H1 (cell line): ENCODE measurements at regions not wholly inside any gene's neighbourhood (a gene's known extent, or its start where the extent isn't known, plus 50 kb on each side); places are given as distances from the start of the nearest gene placed in this dataset.

Source experiments
- CTCF ChIA-PET: fragments of 300-600 bp; sonication (Branson Sonifier 250); formaldehyde crosslinking; loops from one replicate; lab custom pipeline; 2021; ENCODE audit not compliant: partially characterized antibody; lab: Charles Lee
- POLR2A ChIA-PET: fragments of 300-600 bp; sonication (Branson Sonifier 250); formaldehyde crosslinking; loops from one replicate; lab custom pipeline; 2021; ENCODE audit warnings: inconsistent platforms; ENCODE audit not compliant: partially characterized antibody; lab: Charles Lee
- DNase-seq, 2 experiments: peaks; one replicate each; pipeline versions ENCODE4 v3.0.0 to v3.0.0-alpha.2; 2010 to 2022; ENCODE audit warnings: low spot score in 2 of 2, low read depth in 1 of 2, mixed read lengths in 1 of 2
- FAIRE-seq: peaks from 2 replicates; lab custom pipeline; 2011; peaks lifted over from hg19 to GRCh38; lab: Jason Lieb, UNC
- H2AFZ ChIP-seq: 2 replicates; pipeline ENCODE4 v1.8.1; 2012; ENCODE audit warnings: low read length, inconsistent platforms
- H2AK5ac ChIP-seq: 2 replicates; pipeline ENCODE4 v1.6.1; 2013; ENCODE audit warnings: low read depth, low read length
- H2BK120ac ChIP-seq: replicated peaks from 2 replicates; pipeline ENCODE3; 2013; ENCODE audit warnings: low read depth, low read length, inconsistent platforms
- H2BK12ac ChIP-seq: 2 replicates; pipeline ENCODE4 v1.6.1; 2013; ENCODE audit warnings: low read depth, low read length
- H2BK15ac ChIP-seq: 2 replicates; pipeline ENCODE4 v1.6.1; 2013; ENCODE audit warnings: low read length
- H2BK20ac ChIP-seq: 2 replicates; pipeline ENCODE4 v1.6.1; 2013; ENCODE audit warnings: low read length
- H2BK5ac ChIP-seq: 2 replicates; pipeline ENCODE4 v1.6.1; 2013; ENCODE audit warnings: low read depth, low read length
- H3K14ac ChIP-seq: 2 replicates; pipeline ENCODE4 v1.6.1; 2013; ENCODE audit warnings: inconsistent platforms; ENCODE audit not compliant: insufficient read length
- H3K18ac ChIP-seq: 2 replicates; pipeline ENCODE4 v1.6.1; 2013; ENCODE audit warnings: low read length; ENCODE audit errors: extremely low read depth
- H3K23ac ChIP-seq: 2 replicates; pipeline ENCODE4 v1.6.1; 2013; ENCODE audit warnings: inconsistent platforms; ENCODE audit not compliant: insufficient read length
- H3K23me2 ChIP-seq: 2 replicates; pipeline ENCODE4 v1.6.1; 2013; ENCODE audit warnings: low read depth, low read length
- H3K27ac ChIP-seq: 2 replicates; pipeline ENCODE4 v1.6.1; 2011; ENCODE audit warnings: low read depth, low read length, inconsistent platforms
- H3K27me3 ChIP-seq, 4 experiments: replicated peaks in 1 of 4; 1 replicate in 1 of 4; 2 replicates in 3 of 4; pipeline versions ENCODE4 v1.6.1 to v1.8.1; 2011 to 2013; ENCODE audit warnings: low read length in 3 of 4, mild to moderate bottlenecking in 3 of 4, inconsistent platforms in 2 of 4, mixed read lengths in 2 of 4, moderate library complexity in 1 of 4; ENCODE audit not compliant: control insufficient read depth in 3 of 4, insufficient read depth in 3 of 4; ENCODE audit errors: extremely low read depth in 1 of 4
- H3K36me3 ChIP-seq, 4 experiments: 2 replicates each; pipeline versions ENCODE4 v1.6.1 to v1.8.1; 2011 to 2013; ENCODE audit warnings: mild to moderate bottlenecking in 4 of 4, low read length in 3 of 4, moderate library complexity in 2 of 4, control low read depth in 1 of 4, inconsistent platforms in 1 of 4; ENCODE audit not compliant: insufficient read depth in 4 of 4, control insufficient read depth in 2 of 4
- H3K4ac ChIP-seq: replicated peaks from 2 replicates; pipeline ENCODE3; 2013; ENCODE audit warnings: low read length, low read depth, mixed read lengths, inconsistent platforms; ENCODE audit not compliant: insufficient read length
- H3K4me1 ChIP-seq, 4 experiments: replicated peaks in 1 of 4; 1 replicate in 1 of 4; 2 replicates in 3 of 4; pipeline versions ENCODE4 v1.6.1 to v1.8.1; 2011 to 2013; ENCODE audit warnings: low read length in 3 of 4, inconsistent platforms in 2 of 4, mixed read lengths in 1 of 4; ENCODE audit not compliant: insufficient read depth in 4 of 4, control insufficient read depth in 3 of 4
- H3K4me2 ChIP-seq, 2 experiments: 2 replicates each; pipeline versions ENCODE4 v1.6.1 to v1.8.1; 2011 to 2013; ENCODE audit warnings: low read depth in 2 of 2, low read length in 2 of 2, control low read depth in 1 of 2, inconsistent platforms in 1 of 2, mild to moderate bottlenecking in 1 of 2; ENCODE audit not compliant: insufficient read depth in 1 of 2
- H3K4me3 ChIP-seq, 4 experiments: fragments of 200-600, 300-600 bp in 1 of 4; sonication (generic), shearing (Covaris generic), sonication (Bioruptor Twin) in 1 of 4; 2 replicates each; pipeline versions ENCODE4 v1.5.1 to v1.8.1; 2011 to 2016; ENCODE audit warnings: low read length in 4 of 4, low read depth in 3 of 4, control low read depth in 2 of 4, inconsistent platforms in 2 of 4, mild to moderate bottlenecking in 2 of 4, mixed read lengths in 1 of 4, moderate library complexity in 1 of 4; ENCODE audit not compliant: insufficient read depth in 2 of 4; ENCODE audit errors: extremely low read depth in 1 of 4
- H3K56ac ChIP-seq: replicated peaks from 2 replicates; pipeline ENCODE3; 2013; ENCODE audit warnings: low read depth, mild to moderate bottlenecking, mixed read lengths, low read length, inconsistent platforms; ENCODE audit not compliant: insufficient read length
- H3K79me1 ChIP-seq: 2 replicates; pipeline ENCODE4 v1.6.1; 2013; ENCODE audit warnings: low read depth, low read length, control low read depth
- H3K79me2 ChIP-seq, 2 experiments: 2 replicates each; pipeline versions ENCODE4 v1.6.1 to v1.8.1; 2012 to 2013; ENCODE audit warnings: low read length in 2 of 2, mild to moderate bottlenecking in 2 of 2, inconsistent platforms in 1 of 2; ENCODE audit not compliant: insufficient read depth in 2 of 2, control insufficient read depth in 1 of 2
- H3K9ac ChIP-seq, 4 experiments: replicated peaks in 1 of 4; 1 replicate in 1 of 4; 2 replicates in 3 of 4; pipeline versions ENCODE4 v1.6.1 to v1.8.1; 2011 to 2013; ENCODE audit warnings: low read depth in 3 of 4, low read length in 3 of 4, control low read depth in 2 of 4, mild to moderate bottlenecking in 2 of 4, moderate library complexity in 2 of 4, inconsistent platforms in 1 of 4; ENCODE audit errors: extremely low read depth in 1 of 4
- H3K9me3 ChIP-seq, 2 experiments: 2 replicates each; pipeline versions ENCODE4 v1.6.1 to v1.8.1; 2012 to 2013; ENCODE audit warnings: mild to moderate bottlenecking in 2 of 2, moderate library complexity in 2 of 2, control low read depth in 1 of 2, inconsistent platforms in 1 of 2, low read depth in 1 of 2, low read length in 1 of 2, mixed read lengths in 1 of 2; ENCODE audit not compliant: insufficient read depth in 2 of 2
- H4K20me1 ChIP-seq, 2 experiments: replicated peaks in 1 of 2; 2 replicates each; pipeline versions ENCODE3 to v1.8.1; 2011 to 2013; ENCODE audit warnings: inconsistent platforms in 2 of 2, low read length in 2 of 2, mild to moderate bottlenecking in 1 of 2; ENCODE audit not compliant: insufficient read depth in 2 of 2, control insufficient read depth in 1 of 2
- H4K5ac ChIP-seq: 2 replicates; pipeline ENCODE4 v1.6.1; 2013; ENCODE audit warnings: low read length, low read depth, mixed read lengths, inconsistent platforms; ENCODE audit not compliant: insufficient read length
- H4K8ac ChIP-seq: 2 replicates; pipeline ENCODE4 v1.8.0; 2013; ENCODE audit warnings: mild to moderate bottlenecking, moderate library complexity, low read length, inconsistent platforms; ENCODE audit not compliant: insufficient read depth; ENCODE audit errors: extremely low read depth
- H4K91ac ChIP-seq: replicated peaks from 2 replicates; pipeline ENCODE3; 2013; ENCODE audit warnings: low read length, mixed read lengths, inconsistent platforms; ENCODE audit not compliant: insufficient read length
- BCL11A ChIP-seq, 2 experiments: IDR thresholded peaks; one replicate each; pipeline ENCODE4 v1.6.1; 2011; ENCODE audit warnings: low read depth in 2 of 2, low read length in 2 of 2, mild to moderate bottlenecking in 2 of 2
- CTCF ChIP-seq, 3 experiments: IDR thresholded peaks; 1 replicate in 2 of 3; 2 replicates in 1 of 3; pipeline versions ENCODE4 v1.5.1 to v1.6.1; 2011; ENCODE audit warnings: low read length in 3 of 3, mild to moderate bottlenecking in 3 of 3, inconsistent platforms in 2 of 3, low read depth in 1 of 3, moderate library complexity in 1 of 3; ENCODE audit not compliant: insufficient read depth in 1 of 3; ENCODE audit errors: control extremely low read depth in 1 of 3
- USF2 ChIP-seq: IDR thresholded peaks from 2 replicates; pipeline ENCODE4 v1.6.1; 2011; ENCODE audit warnings: low read length, improper control_type of control experiment
- WGBS, 2 experiments: shearing (Covaris generic) in 1 of 2; methylation state at CpG; one replicate each; pipeline versions ENCODE4 v1.1.6 to v1.1.7; 2013 to 2015; ENCODE audit warnings: low lambda C conversion rate in 2 of 2, mixed read lengths in 2 of 2, inconsistent platforms in 1 of 2, low coverage in 1 of 2, missing lambda C conversion rate in 1 of 2; ENCODE audit not compliant: insufficient replicate concordance in 2 of 2, insufficient coverage in 1 of 2, insufficient read length in 1 of 2; ENCODE audit errors: extremely low coverage in 1 of 2, missing lambda C conversion rate in 1 of 2; 5-methylcytosine and 5-hydroxymethylcytosine counted together

- Histone ChIP-seq H2BK12ac (no peak overlapping the region), H2AFZ (no peak overlapping the region), H2AK5ac (no peak overlapping the region), H3K4me1 (peaks cover 0 to 2% (median 0%) of the 10 kb centered on the region in 4 experiments; a peak in 2 of 7 replicates), H4K8ac (no peak overlapping the region), H3K4ac (no peak overlapping the region), H3K27me3 (no peaks in the 10 kb centered on the region), H3K4me2 (no peak overlapping the region), H3K23ac (no peak overlapping the region), H4K20me1 (no peaks in the 10 kb centered on the region), H4K5ac (no peak overlapping the region), H2BK15ac (no peak overlapping the region), H2BK20ac (no peak overlapping the region), H2BK5ac (no peak overlapping the region), H3K79me1 (no peaks in the 10 kb centered on the region), H3K27ac (no peak overlapping the region), H4K91ac (no peak overlapping the region), H2BK120ac (no peak overlapping the region), H3K4me3 (no peak overlapping the region), H3K18ac (no peak overlapping the region), H3K23me2 (no peaks in the 10 kb centered on the region), H3K36me3 (no peaks in the 10 kb centered on the region), H3K9me3 (no peaks in the 10 kb centered on the region), H3K79me2 (no peaks in the 10 kb centered on the region), H3K14ac (no peak overlapping the region), H3K9ac (no peak overlapping the region), H3K56ac (no peak overlapping the region)
- TF ChIP-seq USF2 (no peak), CTCF (IDR thresholded peaks at IDR 0.05; ENCODE audit: control extremely low read depth in 1 of 3, insufficient read depth in 1 of 3, low read depth in 1 of 3, low read length in 3 of 3) (no peak), BCL11A (IDR thresholded peaks at IDR 0.05; ENCODE audit: low read depth in 2 of 2, low read length in 2 of 2) (no peak)
- ChIA-PET CTCF (interaction anchor here (1.9 to 2.6 kb wide), 2 partner anchors 11 to 157 kb away, joined by 5 to 14 read pairs; no protein-coding TSS in a partner anchor), POLR2A (no interaction called here)
- no peak for FAIRE-seq
- 89% methylated on average over 1 of the region's 1 CpG; no CpG with 5 or more reads in 1 of the 2 experiments for WGBS, 2 experiments
- DNase-seq = no peak
Measured at GRCh38 chr1:29860056-29860455, 623.7 kb downstream of the PTPRU start.
